ENCODE measurements at regions not wholly inside any gene's neighbourhood (a gene's known extent, or its start where the extent isn't known, plus 50 kb on each side); places are given as distances from the start of the nearest gene placed in this dataset.

- TF ChIP-seq CTCF (IDR thresholded peaks at IDR 0.05) (no peak), POLR2A (IDR thresholded peaks at IDR 0.05) (no peak), EP300 (IDR thresholded peaks at IDR 0.05) (no peak)
Observed at GRCh38 chr11:22084564-22084963, 108.3 kb upstream of the ANO5 start.

All from tibial nerve (tissue), 4 donors.